ENCODE measurements at regions not wholly inside any gene's neighbourhood (a gene's known extent, or its start where the extent isn't known, plus 50 kb on each side); places are given as distances from the start of the nearest gene placed in this dataset.

DNA sequence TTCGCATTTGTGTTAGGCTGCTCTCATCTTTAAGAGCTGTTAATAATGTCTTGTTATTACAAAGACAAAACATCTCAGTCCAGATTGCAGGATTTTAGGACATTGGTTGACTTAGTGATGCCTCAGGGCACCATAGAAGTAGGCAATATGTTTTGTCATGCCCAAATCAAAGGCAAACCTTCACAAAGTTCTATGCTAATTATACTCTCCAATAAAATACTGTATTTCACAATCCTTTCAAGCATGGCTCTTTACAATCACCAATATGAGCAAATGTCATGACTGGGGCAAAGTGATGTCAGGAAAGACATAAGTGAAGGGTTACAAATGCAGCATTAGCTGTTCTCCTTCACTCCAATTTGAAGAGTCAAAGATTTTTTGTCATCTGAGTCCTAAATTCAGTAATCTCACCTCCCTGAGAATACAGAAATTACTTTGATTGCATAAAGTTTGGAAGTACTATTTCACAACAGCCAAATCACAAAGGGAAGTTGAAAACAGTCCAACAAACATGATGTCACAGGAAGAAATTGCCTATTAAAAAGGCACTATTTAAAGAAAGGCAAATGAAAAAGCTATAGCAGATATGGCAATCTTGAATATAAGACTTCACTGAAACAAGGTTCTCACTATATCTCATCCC is 303.2 kb downstream of the PRR16 start:
- TF ChIP-seq, protein P1, sequence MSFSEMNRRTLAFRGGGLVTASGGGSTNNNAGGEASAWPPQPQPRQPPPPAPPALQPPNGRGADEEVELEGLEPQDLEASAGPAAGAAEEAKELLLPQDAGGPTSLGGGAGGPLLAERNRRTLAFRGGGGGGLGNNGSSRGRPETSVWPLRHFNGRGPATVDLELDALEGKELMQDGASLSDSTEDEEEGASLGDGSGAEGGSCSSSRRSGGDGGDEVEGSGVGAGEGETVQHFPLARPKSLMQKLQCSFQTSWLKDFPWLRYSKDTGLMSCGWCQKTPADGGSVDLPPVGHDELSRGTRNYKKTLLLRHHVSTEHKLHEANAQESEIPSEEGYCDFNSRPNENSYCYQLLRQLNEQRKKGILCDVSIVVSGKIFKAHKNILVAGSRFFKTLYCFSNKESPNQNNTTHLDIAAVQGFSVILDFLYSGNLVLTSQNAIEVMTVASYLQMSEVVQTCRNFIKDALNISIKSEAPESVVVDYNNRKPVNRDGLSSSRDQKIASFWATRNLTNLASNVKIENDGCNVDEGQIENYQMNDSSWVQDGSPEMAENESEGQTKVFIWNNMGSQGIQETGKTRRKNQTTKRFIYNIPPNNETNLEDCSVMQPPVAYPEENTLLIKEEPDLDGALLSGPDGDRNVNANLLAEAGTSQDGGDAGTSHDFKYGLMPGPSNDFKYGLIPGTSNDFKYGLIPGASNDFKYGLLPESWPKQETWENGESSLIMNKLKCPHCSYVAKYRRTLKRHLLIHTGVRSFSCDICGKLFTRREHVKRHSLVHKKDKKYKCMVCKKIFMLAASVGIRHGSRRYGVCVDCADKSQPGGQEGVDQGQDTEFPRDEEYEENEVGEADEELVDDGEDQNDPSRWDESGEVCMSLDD (CRISPR knock-in tag; IDR thresholded peaks at IDR 0.05; ENCODE audit: borderline replicate concordance): no peak
- TF ChIP-seq, protein P2, sequence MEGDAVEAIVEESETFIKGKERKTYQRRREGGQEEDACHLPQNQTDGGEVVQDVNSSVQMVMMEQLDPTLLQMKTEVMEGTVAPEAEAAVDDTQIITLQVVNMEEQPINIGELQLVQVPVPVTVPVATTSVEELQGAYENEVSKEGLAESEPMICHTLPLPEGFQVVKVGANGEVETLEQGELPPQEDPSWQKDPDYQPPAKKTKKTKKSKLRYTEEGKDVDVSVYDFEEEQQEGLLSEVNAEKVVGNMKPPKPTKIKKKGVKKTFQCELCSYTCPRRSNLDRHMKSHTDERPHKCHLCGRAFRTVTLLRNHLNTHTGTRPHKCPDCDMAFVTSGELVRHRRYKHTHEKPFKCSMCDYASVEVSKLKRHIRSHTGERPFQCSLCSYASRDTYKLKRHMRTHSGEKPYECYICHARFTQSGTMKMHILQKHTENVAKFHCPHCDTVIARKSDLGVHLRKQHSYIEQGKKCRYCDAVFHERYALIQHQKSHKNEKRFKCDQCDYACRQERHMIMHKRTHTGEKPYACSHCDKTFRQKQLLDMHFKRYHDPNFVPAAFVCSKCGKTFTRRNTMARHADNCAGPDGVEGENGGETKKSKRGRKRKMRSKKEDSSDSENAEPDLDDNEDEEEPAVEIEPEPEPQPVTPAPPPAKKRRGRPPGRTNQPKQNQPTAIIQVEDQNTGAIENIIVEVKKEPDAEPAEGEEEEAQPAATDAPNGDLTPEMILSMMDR (CRISPR knock-in tag; IDR thresholded peaks at IDR 0.05): no peak
- TF ChIP-seq FIP1L1 (IDR thresholded peaks at IDR 0.05; ENCODE audit: borderline replicate concordance, insufficient read depth, low read depth, low read length) (no peak), HNF4A (CRISPR knock-in tag; IDR thresholded peaks at IDR 0.05) (no peak), RAD51 (IDR thresholded peaks at IDR 0.05; ENCODE audit: borderline replicate concordance) (no peak), PHF20 (CRISPR knock-in tag; IDR thresholded peaks at IDR 0.05) (no peak), POLR2A (IDR thresholded peaks at IDR 0.05; ENCODE audit: insufficient read depth in 1 of 2, low read depth in 2 of 2, low read length in 2 of 2) (no peak), RBM22 (optimal IDR thresholded peaks at IDR 0.05; ENCODE audit: low read length) (no peak), TBP (CRISPR knock-in tag; IDR thresholded peaks at IDR 0.05) (no peak), ZBTB20 (CRISPR knock-in tag; IDR thresholded peaks at IDR 0.05; ENCODE audit: borderline replicate concordance, low read depth) (no peak)
- TF ChIP-seq, protein P3, sequence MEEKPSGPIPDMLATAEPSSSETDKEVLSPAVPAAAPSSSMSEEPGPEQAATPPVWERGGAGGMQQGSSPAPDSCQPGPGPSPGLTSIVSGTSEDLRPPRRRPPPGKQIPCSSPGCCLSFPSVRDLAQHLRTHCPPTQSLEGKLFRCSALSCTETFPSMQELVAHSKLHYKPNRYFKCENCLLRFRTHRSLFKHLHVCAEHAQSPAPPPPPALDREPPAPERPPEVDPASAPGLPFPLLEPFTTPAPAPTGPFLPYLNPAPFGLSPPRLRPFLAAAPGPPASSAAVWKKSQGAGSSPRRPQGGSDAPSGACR (CRISPR knock-in tag; IDR thresholded peaks at IDR 0.05): no peak
